WTC11 (cell line): ENCODE measurements at regions not wholly inside any gene's neighbourhood (a gene's known extent, or its start where the extent isn't known, plus 50 kb on each side); places are given as distances from the start of the nearest gene placed in this dataset.

ENCODE experiments used
- ATAC-seq: fragments of 200-7000 bp; cut with Tn5 transposase; 2 replicates; pipeline ENCODE4 v1.10.0; 2021; ENCODE audit warnings: mild to moderate bottlenecking, moderate library complexity
- CTCF ChIA-PET: fragments of 300-600 bp; sonication (Branson Sonifier 250); formaldehyde crosslinking; loops from one replicate; lab custom pipeline; 2021; ENCODE audit warnings: antibody characterized with exemption; lab: Charles Lee
- POLR2A ChIA-PET: fragments of 350-600 bp; sonication (Branson Sonifier 250); formaldehyde crosslinking; loops from one replicate; lab custom pipeline; 2021; ENCODE audit warnings: antibody characterized with exemption; lab: Charles Lee
- DNase-seq: peaks from one replicate; pipeline ENCODE4 v3.0.0; 2021; ENCODE audit warnings: low spot score
- H3K27ac Mint-ChIP-seq: 2 replicates; pipeline ENCODE4 v1.8.0; 2021; ENCODE audit warnings: mixed read lengths
- H3K27me3 Mint-ChIP-seq: 2 replicates; pipeline ENCODE4 v1.8.0; 2021; ENCODE audit warnings: low read depth, mild to moderate bottlenecking, moderate library complexity, mixed read lengths
- H3K36me3 Mint-ChIP-seq: 2 replicates; pipeline ENCODE4 v1.8.0; 2021; ENCODE audit warnings: mixed read lengths
- H3K4me1 Mint-ChIP-seq: 2 replicates; pipeline ENCODE4 v1.8.0; 2022; ENCODE audit warnings: mixed read lengths
- H3K4me3 Mint-ChIP-seq: 2 replicates; pipeline ENCODE4 v1.8.0; 2021; ENCODE audit warnings: mild to moderate bottlenecking, moderate library complexity, mixed read lengths
- H3K9me3 Mint-ChIP-seq: 2 replicates; pipeline ENCODE4 v1.8.0; 2021; ENCODE audit warnings: mixed read lengths
- ETV6 ChIP-seq: sonication (generic); formaldehyde crosslinking; IDR thresholded peaks from 2 replicates; pipeline ENCODE4 v1.8.1; 2022; ENCODE audit warnings: mild to moderate bottlenecking, missing genetic modification reagents
- FOXP1 ChIP-seq: sonication (generic); formaldehyde crosslinking; IDR thresholded peaks from 2 replicates; pipeline ENCODE4 v1.8.0; 2022; ENCODE audit warnings: missing genetic modification reagents, mild to moderate bottlenecking, moderate library complexity, borderline replicate concordance
- KAT7 ChIP-seq: sonication (generic); formaldehyde crosslinking; IDR thresholded peaks from 2 replicates; pipeline ENCODE4 v1.8.1; 2023; ENCODE audit warnings: missing genetic modification reagents, mild to moderate bottlenecking, borderline replicate concordance
- RORB ChIP-seq: fragments of 250-450 bp; sonication (Bioruptor Pico); IDR thresholded peaks from 2 replicates; pipeline ENCODE4 v1.9.0; 2021; ENCODE audit warnings: mild to moderate bottlenecking
- TEAD1 ChIP-seq: sonication (generic); formaldehyde crosslinking; IDR thresholded peaks from 2 replicates; pipeline ENCODE4 v1.8.0; 2022; ENCODE audit warnings: mild to moderate bottlenecking, missing genetic modification reagents
- ZNF219 ChIP-seq: sonication (generic); formaldehyde crosslinking; IDR thresholded peaks from 2 replicates; pipeline ENCODE4 v1.8.0; 2023; ENCODE audit warnings: missing genetic modification reagents, mild to moderate bottlenecking, borderline replicate concordance
- ZNF317 ChIP-seq: sonication (generic); formaldehyde crosslinking; IDR thresholded peaks from 2 replicates; pipeline ENCODE4 v1.8.1; 2023; ENCODE audit warnings: low read depth, mild to moderate bottlenecking, moderate library complexity, missing genetic modification reagents, borderline replicate concordance
- TF ChIP-seq, protein P1 (sequence below): sonication (generic); formaldehyde crosslinking; IDR thresholded peaks from 2 replicates; pipeline ENCODE4 v1.8.1; 2022; ENCODE audit warnings: low read depth, mild to moderate bottlenecking, moderate library complexity, missing genetic modification reagents, borderline replicate concordance
- TF ChIP-seq, protein P2 (sequence below): fragments of 250-450 bp; sonication (Bioruptor Pico); conservative IDR thresholded peaks from 2 replicates; pipeline ENCODE4 v1.9.0; 2021; ENCODE audit warnings: mild to moderate bottlenecking
- TF ChIP-seq, protein P3 (sequence below): sonication (generic); formaldehyde crosslinking; IDR thresholded peaks from 2 replicates; pipeline ENCODE4 v1.8.0; 2022; ENCODE audit warnings: mild to moderate bottlenecking, missing genetic modification reagents
- TF ChIP-seq, protein P4 (sequence below): sonication (generic); formaldehyde crosslinking; IDR thresholded peaks from 2 replicates; pipeline ENCODE4 v1.8.1; 2023; ENCODE audit warnings: mild to moderate bottlenecking, missing genetic modification reagents
- TF ChIP-seq, protein P5 (sequence below): sonication (generic); formaldehyde crosslinking; IDR thresholded peaks from 2 replicates; pipeline ENCODE4 v1.8.1; 2023; ENCODE audit warnings: mild to moderate bottlenecking, moderate library complexity, missing genetic modification reagents

DNA sequence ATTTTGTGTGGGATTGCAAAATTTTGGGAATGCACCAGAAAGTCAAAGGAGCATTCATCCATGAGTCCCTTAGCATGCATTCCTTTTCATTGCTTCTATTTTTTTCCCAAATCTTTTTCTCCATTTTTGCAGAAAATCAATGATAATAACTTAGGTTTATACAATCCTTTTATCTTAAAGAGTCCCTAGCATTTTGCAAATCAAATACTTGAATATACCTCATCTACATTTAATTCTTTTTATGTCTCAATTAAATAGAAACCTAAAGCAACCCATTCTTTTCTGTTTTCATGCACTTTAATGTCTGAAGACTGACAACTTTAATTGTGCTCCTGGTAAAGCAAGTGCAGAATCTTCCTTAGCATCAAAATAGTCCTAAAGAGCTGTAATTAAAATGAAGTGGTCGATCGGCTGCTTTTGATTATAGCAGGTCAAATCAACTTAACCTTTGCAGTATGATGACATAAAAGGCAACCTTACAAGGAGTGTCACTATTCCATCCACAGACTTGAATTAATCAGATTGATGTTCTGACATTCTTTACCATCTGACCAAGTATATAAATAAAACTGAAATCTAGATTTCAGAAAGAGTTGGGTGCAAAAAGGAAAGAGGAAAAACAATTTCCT, 168.4 kb downstream of the ALG10B start:
- H3K36me3 Mint-ChIP-seq = peaks cover 12% of the 10 kb centered on the region; the same call in 1 of the 2 replicates
- ChIA-PET CTCF (interaction anchor here (2.1 kb wide), 1 partner anchor 60 kb away, joined by 6 read pairs; no protein-coding TSS in a partner anchor), POLR2A (no interaction called here)
- H3K4me3 Mint-ChIP-seq = peak overlapping the region; percentile 24; the same call in 1 of the 2 replicates
- peaks cover 18% of the 10 kb centered on the region for H3K9me3 Mint-ChIP-seq
- no peak for ATAC-seq
- no peaks in the 10 kb centered on the region for H3K27me3 Mint-ChIP-seq
- no peak for DNase-seq
- peak overlapping the region; percentile 66 for H3K27ac Mint-ChIP-seq
- peaks cover 43% of the 10 kb centered on the region for H3K4me1 Mint-ChIP-seq
- TF ChIP-seq, protein P1, sequence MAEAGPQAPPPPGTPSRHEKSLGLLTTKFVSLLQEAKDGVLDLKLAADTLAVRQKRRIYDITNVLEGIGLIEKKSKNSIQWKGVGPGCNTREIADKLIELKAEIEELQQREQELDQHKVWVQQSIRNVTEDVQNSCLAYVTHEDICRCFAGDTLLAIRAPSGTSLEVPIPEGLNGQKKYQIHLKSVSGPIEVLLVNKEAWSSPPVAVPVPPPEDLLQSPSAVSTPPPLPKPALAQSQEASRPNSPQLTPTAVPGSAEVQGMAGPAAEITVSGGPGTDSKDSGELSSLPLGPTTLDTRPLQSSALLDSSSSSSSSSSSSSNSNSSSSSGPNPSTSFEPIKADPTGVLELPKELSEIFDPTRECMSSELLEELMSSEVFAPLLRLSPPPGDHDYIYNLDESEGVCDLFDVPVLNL = no peak

DNA sequence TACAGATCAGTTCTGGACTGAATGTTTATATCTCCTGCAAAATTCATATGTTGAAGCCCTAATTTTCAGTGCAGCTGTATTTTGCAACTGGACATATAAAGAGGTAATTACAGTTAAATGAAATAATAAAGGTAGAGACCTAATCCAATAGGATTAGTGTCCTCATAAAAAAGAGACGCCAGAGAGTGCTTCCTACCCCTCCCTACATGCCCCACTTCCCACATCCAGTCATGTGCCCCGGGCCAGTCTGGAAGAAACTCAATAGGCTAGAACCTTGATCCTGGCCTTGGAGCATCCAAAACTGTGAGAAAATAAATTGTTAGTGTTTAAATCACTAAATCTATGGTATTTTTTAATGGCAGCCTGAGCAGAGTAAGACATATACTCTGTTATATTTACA, 172.3 kb downstream of the ALG10B start:
- TF ChIP-seq, protein P2, sequence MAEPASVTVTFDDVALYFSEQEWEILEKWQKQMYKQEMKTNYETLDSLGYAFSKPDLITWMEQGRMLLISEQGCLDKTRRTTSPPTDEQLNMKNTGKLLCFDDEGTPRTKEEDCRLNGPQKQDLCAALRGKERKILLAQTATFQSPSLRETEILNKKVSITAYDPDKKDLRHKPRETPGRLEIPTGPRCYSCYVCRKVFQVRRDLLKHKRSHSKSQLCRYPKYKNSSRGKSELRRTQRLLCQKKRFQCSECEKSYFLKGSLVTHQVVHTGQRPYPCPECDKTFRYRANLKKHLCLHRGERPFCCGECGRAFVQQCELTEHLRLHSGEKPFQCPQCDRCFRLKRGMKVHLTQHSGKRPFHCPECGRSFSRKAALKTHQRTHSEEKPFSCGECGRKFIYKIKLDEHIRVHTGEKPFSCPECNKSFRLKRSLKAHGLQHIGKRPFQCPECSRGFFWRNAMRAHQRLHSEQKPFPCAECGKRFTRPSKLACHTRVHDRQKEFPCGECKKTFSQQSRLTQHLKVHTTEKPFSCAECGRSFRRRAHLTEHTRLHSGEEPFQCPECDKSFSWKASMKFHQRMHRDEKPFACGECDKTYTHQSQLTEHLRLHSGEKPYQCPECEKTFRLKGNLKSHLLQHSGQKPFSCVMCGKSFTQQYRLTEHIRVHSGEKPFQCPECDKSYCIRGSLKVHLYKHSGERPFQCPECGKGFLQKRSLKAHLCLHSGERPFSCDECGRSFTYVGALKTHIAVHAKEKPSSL = no peak
- Mint-ChIP-seq H3K27me3 (no peaks in the 10 kb centered on the region), H3K36me3 (peaks cover 8% of the 10 kb centered on the region), H3K27ac (no peak overlapping the region), H3K4me1 (peaks cover 38% of the 10 kb centered on the region), H3K9me3 (peaks cover 16% of the 10 kb centered on the region), H3K4me3 (no peak overlapping the region)
- no peak for DNase-seq
- ChIA-PET CTCF (no interaction called here), POLR2A (no interaction called here)
- ATAC-seq = no peak

DNA sequence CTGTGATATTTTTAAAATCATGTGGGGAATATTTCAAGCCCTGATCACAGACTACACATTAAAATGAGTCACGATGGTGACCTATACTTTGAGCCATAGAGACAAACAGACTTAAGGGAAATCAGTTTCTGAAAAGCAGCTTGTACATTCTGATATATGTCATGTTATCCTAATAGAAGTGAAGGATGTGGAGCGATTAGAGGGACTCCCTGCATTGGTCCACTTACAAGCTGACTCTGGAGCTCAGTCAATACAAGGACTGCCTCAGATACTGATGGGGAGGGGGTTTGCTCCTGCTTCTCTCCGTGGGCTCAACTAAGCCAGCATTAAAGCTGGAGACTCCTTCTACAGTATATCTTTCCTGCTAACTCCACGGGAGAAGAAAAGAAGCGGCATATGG, 173.5 kb downstream of the ALG10B start:
- Mint-ChIP-seq H3K36me3 (peaks cover 8% of the 10 kb centered on the region), H3K9me3 (peaks cover 16% of the 10 kb centered on the region), H3K4me3 (no peak overlapping the region), H3K4me1 (peaks cover 27% of the 10 kb centered on the region), H3K27ac (no peak overlapping the region), H3K27me3 (no peaks in the 10 kb centered on the region)
- TF ChIP-seq ZNF317 (CRISPR knock-in tag) (no peak), ZNF219 (CRISPR knock-in tag) (no peak), ETV6 (CRISPR knock-in tag) (no peak), RORB (CRISPR knock-in tag) (no peak), TEAD1 (CRISPR knock-in tag) (no peak), FOXP1 (CRISPR knock-in tag) (no peak), KAT7 (CRISPR knock-in tag) (no peak)
- TF ChIP-seq, protein P3, sequence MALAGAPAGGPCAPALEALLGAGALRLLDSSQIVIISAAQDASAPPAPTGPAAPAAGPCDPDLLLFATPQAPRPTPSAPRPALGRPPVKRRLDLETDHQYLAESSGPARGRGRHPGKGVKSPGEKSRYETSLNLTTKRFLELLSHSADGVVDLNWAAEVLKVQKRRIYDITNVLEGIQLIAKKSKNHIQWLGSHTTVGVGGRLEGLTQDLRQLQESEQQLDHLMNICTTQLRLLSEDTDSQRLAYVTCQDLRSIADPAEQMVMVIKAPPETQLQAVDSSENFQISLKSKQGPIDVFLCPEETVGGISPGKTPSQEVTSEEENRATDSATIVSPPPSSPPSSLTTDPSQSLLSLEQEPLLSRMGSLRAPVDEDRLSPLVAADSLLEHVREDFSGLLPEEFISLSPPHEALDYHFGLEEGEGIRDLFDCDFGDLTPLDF (CRISPR knock-in tag) = no peak
- TF ChIP-seq, protein P4, sequence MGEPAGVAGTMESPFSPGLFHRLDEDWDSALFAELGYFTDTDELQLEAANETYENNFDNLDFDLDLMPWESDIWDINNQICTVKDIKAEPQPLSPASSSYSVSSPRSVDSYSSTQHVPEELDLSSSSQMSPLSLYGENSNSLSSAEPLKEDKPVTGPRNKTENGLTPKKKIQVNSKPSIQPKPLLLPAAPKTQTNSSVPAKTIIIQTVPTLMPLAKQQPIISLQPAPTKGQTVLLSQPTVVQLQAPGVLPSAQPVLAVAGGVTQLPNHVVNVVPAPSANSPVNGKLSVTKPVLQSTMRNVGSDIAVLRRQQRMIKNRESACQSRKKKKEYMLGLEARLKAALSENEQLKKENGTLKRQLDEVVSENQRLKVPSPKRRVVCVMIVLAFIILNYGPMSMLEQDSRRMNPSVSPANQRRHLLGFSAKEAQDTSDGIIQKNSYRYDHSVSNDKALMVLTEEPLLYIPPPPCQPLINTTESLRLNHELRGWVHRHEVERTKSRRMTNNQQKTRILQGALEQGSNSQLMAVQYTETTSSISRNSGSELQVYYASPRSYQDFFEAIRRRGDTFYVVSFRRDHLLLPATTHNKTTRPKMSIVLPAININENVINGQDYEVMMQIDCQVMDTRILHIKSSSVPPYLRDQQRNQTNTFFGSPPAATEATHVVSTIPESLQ = no peak
- TF ChIP-seq, protein P5, sequence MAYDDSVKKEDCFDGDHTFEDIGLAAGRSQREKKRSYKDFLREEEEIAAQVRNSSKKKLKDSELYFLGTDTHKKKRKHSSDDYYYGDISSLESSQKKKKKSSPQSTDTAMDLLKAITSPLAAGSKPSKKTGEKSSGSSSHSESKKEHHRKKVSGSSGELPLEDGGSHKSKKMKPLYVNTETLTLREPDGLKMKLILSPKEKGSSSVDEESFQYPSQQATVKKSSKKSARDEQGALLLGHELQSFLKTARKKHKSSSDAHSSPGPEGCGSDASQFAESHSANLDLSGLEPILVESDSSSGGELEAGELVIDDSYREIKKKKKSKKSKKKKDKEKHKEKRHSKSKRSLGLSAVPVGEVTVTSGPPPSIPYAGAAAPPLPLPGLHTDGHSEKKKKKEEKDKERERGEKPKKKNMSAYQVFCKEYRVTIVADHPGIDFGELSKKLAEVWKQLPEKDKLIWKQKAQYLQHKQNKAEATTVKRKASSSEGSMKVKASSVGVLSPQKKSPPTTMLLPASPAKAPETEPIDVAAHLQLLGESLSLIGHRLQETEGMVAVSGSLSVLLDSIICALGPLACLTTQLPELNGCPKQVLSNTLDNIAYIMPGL = no peak
- ChIA-PET POLR2A (no interaction called here), CTCF (no interaction called here)
- DNase-seq = no peak
- no peak for ATAC-seq
